ENCODE measurements at regions not wholly inside any gene's neighbourhood (a gene's known extent, or its start where the extent isn't known, plus 50 kb on each side); places are given as distances from the start of the nearest gene placed in this dataset.

DNA sequence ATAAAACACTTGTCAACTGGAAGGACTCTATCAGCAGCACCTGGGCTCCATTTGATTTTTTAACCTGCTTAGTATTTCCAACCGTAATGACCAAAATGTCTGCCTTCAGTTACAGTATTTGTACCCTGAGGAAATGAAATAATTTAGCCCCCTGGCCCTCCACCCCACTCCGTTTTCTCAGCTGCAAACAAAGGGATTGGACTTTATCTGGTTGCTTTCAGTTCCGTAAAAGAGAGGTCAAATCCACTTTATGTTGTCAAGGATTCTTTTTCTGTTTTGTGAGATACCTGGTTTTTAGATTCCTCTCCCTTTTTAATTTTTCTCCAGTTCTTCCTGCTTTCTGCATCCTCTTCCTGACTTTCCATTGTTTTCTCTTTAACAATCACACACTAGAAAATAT is 64.4 kb upstream of the BMP2 start:
- H3K27me3 Mint-ChIP-seq (ENCODE audit: insufficient read depth) = no peaks in the 10 kb centered on the region; the same call in 1 of the 2 replicates
- peaks cover 67% of the 10 kb centered on the region for H3K9me3 Mint-ChIP-seq
- H3K27ac Mint-ChIP-seq = no peak overlapping the region
- no peak overlapping the region for H3K4me3 Mint-ChIP-seq
- TF ChIP-seq, protein P1, sequence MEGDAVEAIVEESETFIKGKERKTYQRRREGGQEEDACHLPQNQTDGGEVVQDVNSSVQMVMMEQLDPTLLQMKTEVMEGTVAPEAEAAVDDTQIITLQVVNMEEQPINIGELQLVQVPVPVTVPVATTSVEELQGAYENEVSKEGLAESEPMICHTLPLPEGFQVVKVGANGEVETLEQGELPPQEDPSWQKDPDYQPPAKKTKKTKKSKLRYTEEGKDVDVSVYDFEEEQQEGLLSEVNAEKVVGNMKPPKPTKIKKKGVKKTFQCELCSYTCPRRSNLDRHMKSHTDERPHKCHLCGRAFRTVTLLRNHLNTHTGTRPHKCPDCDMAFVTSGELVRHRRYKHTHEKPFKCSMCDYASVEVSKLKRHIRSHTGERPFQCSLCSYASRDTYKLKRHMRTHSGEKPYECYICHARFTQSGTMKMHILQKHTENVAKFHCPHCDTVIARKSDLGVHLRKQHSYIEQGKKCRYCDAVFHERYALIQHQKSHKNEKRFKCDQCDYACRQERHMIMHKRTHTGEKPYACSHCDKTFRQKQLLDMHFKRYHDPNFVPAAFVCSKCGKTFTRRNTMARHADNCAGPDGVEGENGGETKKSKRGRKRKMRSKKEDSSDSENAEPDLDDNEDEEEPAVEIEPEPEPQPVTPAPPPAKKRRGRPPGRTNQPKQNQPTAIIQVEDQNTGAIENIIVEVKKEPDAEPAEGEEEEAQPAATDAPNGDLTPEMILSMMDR (IDR thresholded peaks at IDR 0.05) = no peak
- no peak for DNase-seq
- H3K4me1 Mint-ChIP-seq (ENCODE audit: low read depth) = no peaks in the 10 kb centered on the region; the same call in 1 of the 2 replicates
- H3K36me3 Mint-ChIP-seq (ENCODE audit: low read depth) = peaks cover 4% of the 10 kb centered on the region; the same call in 1 of the 2 replicates

DNA sequence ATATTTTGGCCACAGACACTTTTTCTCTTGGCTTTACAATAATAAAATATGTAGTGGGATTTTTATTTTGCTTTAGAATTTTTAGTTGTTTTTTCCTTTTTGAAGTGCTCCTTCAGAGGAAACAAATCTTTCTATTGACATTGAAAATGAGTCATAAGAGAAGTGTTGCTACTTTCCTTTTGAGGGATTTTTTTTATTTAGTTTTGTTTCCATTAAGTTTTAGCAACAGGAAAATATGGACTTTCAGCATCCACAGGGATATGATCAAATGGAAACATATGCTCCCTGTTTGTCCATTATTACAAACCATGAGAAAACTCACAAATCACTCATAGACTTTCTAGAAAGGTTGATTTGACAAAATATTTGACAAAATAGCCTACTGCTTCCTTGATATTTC is 65.3 kb upstream of the BMP2 start:
- Mint-ChIP-seq H3K9me3 (peaks cover 71% of the 10 kb centered on the region), H3K4me3 (no peak overlapping the region), H3K4me1 (ENCODE audit: low read depth) (no peaks in the 10 kb centered on the region; the same call in 1 of the 2 replicates), H3K27me3 (ENCODE audit: insufficient read depth) (no peaks in the 10 kb centered on the region; the same call in 1 of the 2 replicates), H3K27ac (no peak overlapping the region), H3K36me3 (ENCODE audit: low read depth) (peaks cover 4% of the 10 kb centered on the region; the same call in 1 of the 2 replicates)
- TF ChIP-seq, protein P1 (IDR thresholded peaks at IDR 0.05) = no peak
- no peak for DNase-seq

DNA sequence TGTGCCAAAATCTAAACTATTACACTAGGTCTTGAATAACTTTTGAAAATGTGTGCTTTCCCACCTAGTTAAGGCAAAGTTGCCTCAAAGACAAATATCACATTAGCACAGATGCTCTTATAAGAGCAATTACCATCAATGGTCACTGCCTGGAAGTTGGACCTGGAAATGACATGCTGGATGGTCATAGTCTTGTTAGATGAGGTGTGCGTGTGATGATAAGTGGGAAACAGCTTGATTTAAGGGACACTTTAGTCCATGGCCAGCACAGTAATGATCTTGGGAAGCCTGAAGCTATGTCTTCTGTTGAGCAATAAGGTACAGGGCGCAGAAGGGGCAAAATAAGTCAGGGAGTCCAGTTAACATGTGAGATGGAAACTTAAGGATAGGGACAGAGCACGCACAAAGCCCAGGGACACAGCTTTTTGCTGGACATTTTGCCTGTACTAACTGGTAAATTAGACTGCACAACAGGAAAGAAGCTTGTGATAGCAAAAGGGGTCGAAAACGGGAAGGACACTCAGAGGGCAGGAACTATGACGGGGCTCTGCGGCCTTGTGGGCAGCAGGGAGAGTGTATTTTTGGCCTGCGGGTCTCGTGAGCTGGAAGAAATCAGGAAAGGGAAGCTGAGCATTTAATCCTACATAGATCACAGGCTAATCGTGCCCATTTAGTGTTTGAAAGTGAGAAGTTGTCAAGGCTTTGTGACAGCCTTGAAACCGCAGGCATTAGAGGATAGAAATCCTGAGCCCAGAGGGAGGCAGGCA is 66.7 kb upstream of the BMP2 start:
- Mint-ChIP-seq H3K4me3 (no peak overlapping the region), H3K4me1 (ENCODE audit: low read depth) (no peaks in the 10 kb centered on the region; the same call in 1 of the 2 replicates), H3K9me3 (peaks cover 68% of the 10 kb centered on the region), H3K36me3 (ENCODE audit: low read depth) (peaks cover 4% of the 10 kb centered on the region; the same call in 1 of the 2 replicates), H3K27me3 (ENCODE audit: insufficient read depth) (no peaks in the 10 kb centered on the region; the same call in 1 of the 2 replicates), H3K27ac (no peak overlapping the region)
- no peak for DNase-seq
- TF ChIP-seq, protein P1 (IDR thresholded peaks at IDR 0.05) = no peak

DNA sequence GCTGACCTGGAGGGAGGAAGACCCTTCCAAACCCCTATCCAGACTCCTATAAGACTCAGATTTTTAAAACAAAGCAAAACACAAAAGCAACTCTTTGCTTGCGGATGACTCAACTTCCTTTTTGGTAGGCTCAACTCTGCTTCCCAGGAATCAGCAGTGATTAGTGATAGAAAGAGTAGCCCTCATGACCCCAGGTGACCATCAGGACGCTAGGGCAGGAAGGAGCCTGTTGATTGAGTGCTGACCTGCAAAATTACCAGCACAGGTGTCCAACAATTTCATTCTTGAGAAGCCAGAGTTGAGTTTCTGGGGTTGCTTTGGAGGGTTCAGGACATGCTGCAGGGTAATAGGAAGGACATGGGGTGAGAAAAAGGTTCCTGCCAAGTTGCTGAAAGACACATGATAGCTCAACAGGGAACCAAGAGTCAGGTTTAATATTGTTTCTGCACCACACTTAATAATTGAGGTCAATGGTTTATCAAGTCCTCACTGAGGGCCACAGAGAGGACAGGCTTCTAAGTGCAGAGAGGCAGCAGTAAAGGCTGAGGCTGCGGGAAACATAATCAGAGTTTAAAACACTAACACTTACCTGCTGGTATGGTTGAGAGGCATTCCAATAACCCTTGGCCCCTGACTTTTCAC is 67.4 kb upstream of the BMP2 start:
- TF ChIP-seq, protein P1 (IDR thresholded peaks at IDR 0.05) = no peak
- Mint-ChIP-seq H3K4me1 (ENCODE audit: low read depth) (no peaks in the 10 kb centered on the region; the same call in 1 of the 2 replicates), H3K27ac (no peak overlapping the region), H3K36me3 (ENCODE audit: low read depth) (peaks cover 4% of the 10 kb centered on the region; the same call in 1 of the 2 replicates), H3K4me3 (no peak overlapping the region), H3K27me3 (ENCODE audit: insufficient read depth) (no peaks in the 10 kb centered on the region; the same call in 1 of the 2 replicates), H3K9me3 (peaks cover 69% of the 10 kb centered on the region)
- DNase-seq = no peak

DNA sequence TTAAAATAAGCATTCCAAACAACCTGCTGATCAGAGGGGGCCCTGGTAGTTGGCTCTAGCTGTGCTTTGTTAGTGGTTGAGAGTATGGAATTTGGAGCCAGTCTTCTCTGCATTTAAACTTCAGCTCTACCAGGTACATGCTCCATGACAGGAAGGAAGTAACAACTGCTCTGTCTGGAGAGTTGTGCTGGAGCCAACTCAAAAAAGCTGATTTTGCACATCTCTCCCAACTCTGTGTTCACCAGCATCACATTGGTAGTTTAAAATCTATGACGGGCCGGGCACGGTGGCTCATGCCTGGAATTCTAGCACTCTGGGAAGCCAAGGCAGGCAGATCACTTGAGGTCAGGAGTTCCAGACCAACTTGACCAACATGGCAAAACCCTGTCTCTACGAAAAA is 68.8 kb upstream of the BMP2 start:
- Mint-ChIP-seq H3K27ac (no peak overlapping the region), H3K4me1 (ENCODE audit: low read depth) (no peaks in the 10 kb centered on the region)
- TF ChIP-seq, protein P1 (IDR thresholded peaks at IDR 0.05) = no peak

More for the DNA sequence above, 68.8 kb upstream of the BMP2 start:
- DNase-seq = no peak
- peaks cover 4% of the 10 kb centered on the region; the same call in 1 of the 2 replicates for H3K36me3 Mint-ChIP-seq (ENCODE audit: low read depth)
- peaks cover 72% of the 10 kb centered on the region for H3K9me3 Mint-ChIP-seq
- H3K4me3 Mint-ChIP-seq = no peak overlapping the region
- H3K27me3 Mint-ChIP-seq (ENCODE audit: insufficient read depth) = no peaks in the 10 kb centered on the region; the same call in 1 of the 2 replicates

Data from HFFc6 (cell line).